ENCODE measurements at regions not wholly inside any gene's neighbourhood (a gene's known extent, or its start where the extent isn't known, plus 50 kb on each side); places are given as distances from the start of the nearest gene placed in this dataset.

GRCh38 chr7:23945472-23945871 lies 235.5 kb downstream of the STK31 start:
- TF ChIP-seq CTCF (IDR thresholded peaks at IDR 0.05; ENCODE audit: borderline replicate concordance, extremely low read depth, low read length, poor library complexity, severe bottlenecking) (no peak), EZH2 (IDR thresholded peaks at IDR 0.05; ENCODE audit: borderline replicate concordance, low read depth, low read length, severe bottlenecking) (no peak)
- no peaks in the 10 kb centered on the region for H3K36me3 ChIP-seq (ENCODE audit: insufficient read depth, low read length)
- no peak for ATAC-seq (ENCODE audit: insufficient read depth, low read depth)
- DNase-seq = no peak
- H3K79me2 ChIP-seq (ENCODE audit: insufficient read depth, low read length) = no peaks in the 10 kb centered on the region
- no peak overlapping the region for H3K4me2 ChIP-seq (ENCODE audit: insufficient read depth, low read length)
- no peak overlapping the region for H3K4me3 ChIP-seq (ENCODE audit: low read depth in 1 of 2, low read length in 2 of 2)
- H4K20me1 ChIP-seq (ENCODE audit: insufficient read depth, low read length) = no peaks in the 10 kb centered on the region
- H3K9ac ChIP-seq (ENCODE audit: low read depth, low read length) = no peak overlapping the region
- H3K27me3 ChIP-seq (ENCODE audit: insufficient read depth, low read length, poor library complexity) = no peaks in the 10 kb centered on the region
- H3K4me1 ChIP-seq (ENCODE audit: insufficient read depth, low read length) = no peaks in the 10 kb centered on the region
- no peaks in the 10 kb centered on the region for H3K9me3 ChIP-seq (ENCODE audit: insufficient read depth, low read length, severe bottlenecking)
- no peak overlapping the region for H3K27ac ChIP-seq (ENCODE audit: low read length)
- no peak overlapping the region for H2AFZ ChIP-seq (ENCODE audit: low read depth, low read length)

- no peak for DNase-seq
- ATAC-seq (ENCODE audit: insufficient read depth, low read depth) = no peak
- H3K27me3 ChIP-seq (ENCODE audit: insufficient read depth, low read length, poor library complexity) = no peaks in the 10 kb centered on the region
- H3K4me3 ChIP-seq (ENCODE audit: low read depth in 1 of 2, low read length in 2 of 2) = no peak overlapping the region
- no peaks in the 10 kb centered on the region for H3K36me3 ChIP-seq (ENCODE audit: insufficient read depth, low read length)
- H2AFZ ChIP-seq (ENCODE audit: low read depth, low read length) = no peak overlapping the region
- TF ChIP-seq EZH2 (IDR thresholded peaks at IDR 0.05; ENCODE audit: borderline replicate concordance, low read depth, low read length, severe bottlenecking) (no peak), CTCF (IDR thresholded peaks at IDR 0.05; ENCODE audit: borderline replicate concordance, extremely low read depth, low read length, poor library complexity, severe bottlenecking) (no peak)
- no peak overlapping the region for H3K4me2 ChIP-seq (ENCODE audit: insufficient read depth, low read length)
- no peaks in the 10 kb centered on the region for H3K79me2 ChIP-seq (ENCODE audit: insufficient read depth, low read length)
- H3K9ac ChIP-seq (ENCODE audit: low read depth, low read length) = no peak overlapping the region
- H3K27ac ChIP-seq (ENCODE audit: low read length) = no peak overlapping the region
- H4K20me1 ChIP-seq (ENCODE audit: insufficient read depth, low read length) = no peaks in the 10 kb centered on the region
- H3K9me3 ChIP-seq (ENCODE audit: insufficient read depth, low read length, severe bottlenecking) = no peaks in the 10 kb centered on the region
- H3K4me1 ChIP-seq (ENCODE audit: insufficient read depth, low read length) = no peaks in the 10 kb centered on the region
Observed at GRCh38 chr7:23955145-23955544, 245.1 kb downstream of the STK31 start.

GRCh38 chr7:23955600-23956149 lies 245.7 kb downstream of the STK31 start:
- DNase-seq = no peak
- H3K27ac ChIP-seq (ENCODE audit: low read length) = no peak overlapping the region

More at GRCh38 chr7:23955600-23956149, 245.7 kb downstream of the STK31 start:
- ATAC-seq (ENCODE audit: insufficient read depth, low read depth) = no peak
- Histone ChIP-seq H3K27me3 (ENCODE audit: insufficient read depth, low read length, poor library complexity) (no peaks in the 10 kb centered on the region), H3K9me3 (ENCODE audit: insufficient read depth, low read length, severe bottlenecking) (no peaks in the 10 kb centered on the region), H3K4me1 (ENCODE audit: insufficient read depth, low read length) (no peaks in the 10 kb centered on the region), H3K4me3 (ENCODE audit: low read depth in 1 of 2, low read length in 2 of 2) (no peak overlapping the region), H3K9ac (ENCODE audit: low read depth, low read length) (no peak overlapping the region), H2AFZ (ENCODE audit: low read depth, low read length) (no peak overlapping the region), H3K36me3 (ENCODE audit: insufficient read depth, low read length) (no peaks in the 10 kb centered on the region), H4K20me1 (ENCODE audit: insufficient read depth, low read length) (no peaks in the 10 kb centered on the region), H3K4me2 (ENCODE audit: insufficient read depth, low read length) (no peak overlapping the region), H3K79me2 (ENCODE audit: insufficient read depth, low read length) (no peaks in the 10 kb centered on the region)
- TF ChIP-seq CTCF (IDR thresholded peaks at IDR 0.05; ENCODE audit: borderline replicate concordance, extremely low read depth, low read length, poor library complexity, severe bottlenecking) = no peak
- no peak for TF ChIP-seq EZH2 (IDR thresholded peaks at IDR 0.05; ENCODE audit: borderline replicate concordance, low read depth, low read length, severe bottlenecking)

All from DND-41 (cell line).